HG03196 (cell line): ENCODE measurements at regions not wholly inside any gene's neighbourhood (a gene's known extent, or its start where the extent isn't known, plus 50 kb on each side); places are given as distances from the start of the nearest gene placed in this dataset.
"Not testable (repeated sequence)": the region's sequence is repeated elsewhere in the genome, so short reads cannot be mapped to it uniquely, and the experiment has no call there.

Experiments
- ATAC-seq: cut with Tn5 transposase; IDR thresholded peaks from one replicate; pipeline ENCODE4 v1.9.1; 2021; ENCODE audit not compliant: unreplicated experiment

DNA sequence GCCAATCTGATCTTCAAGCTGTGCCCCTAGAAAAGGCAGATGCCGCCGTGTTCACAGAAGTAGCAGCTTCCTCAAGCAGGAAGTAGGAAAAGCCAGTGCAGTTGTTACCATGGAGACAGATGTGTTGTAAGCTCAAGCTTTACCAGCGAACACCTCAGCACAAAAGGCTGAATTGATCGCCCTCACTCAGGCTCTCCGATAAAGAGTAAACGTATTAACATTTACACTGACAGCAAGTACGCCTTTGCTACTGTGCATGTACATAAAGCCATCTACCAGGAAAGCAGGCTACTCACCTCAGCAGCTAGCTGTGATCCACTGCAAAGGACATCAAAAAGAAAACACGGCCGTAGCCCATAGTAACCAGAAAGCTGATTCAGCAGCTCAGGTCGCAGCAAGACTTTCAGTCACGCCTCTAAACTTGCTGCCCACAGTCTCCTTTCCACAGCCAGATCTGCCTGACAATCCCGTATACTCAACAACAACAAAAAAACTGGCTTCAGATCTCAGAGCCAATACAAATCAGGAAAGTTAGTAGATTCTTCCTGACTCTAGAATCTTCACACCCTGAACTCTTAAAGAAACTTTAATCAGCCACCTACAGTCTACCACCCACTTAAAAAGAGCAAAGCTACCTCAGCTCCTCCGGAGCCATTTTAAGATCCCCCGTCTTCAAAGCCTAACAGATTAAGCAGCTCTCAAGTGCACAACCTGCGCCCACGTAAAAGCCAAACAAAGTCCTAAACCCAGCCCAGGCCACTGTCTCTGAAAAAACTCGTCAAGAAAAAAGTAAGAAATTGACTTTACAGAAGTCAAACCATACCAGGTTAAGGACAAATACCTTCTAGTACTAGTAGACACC lies 160.0 kb downstream of the DEFB131A start:
- not testable (repeated sequence) for ATAC-seq

DNA sequence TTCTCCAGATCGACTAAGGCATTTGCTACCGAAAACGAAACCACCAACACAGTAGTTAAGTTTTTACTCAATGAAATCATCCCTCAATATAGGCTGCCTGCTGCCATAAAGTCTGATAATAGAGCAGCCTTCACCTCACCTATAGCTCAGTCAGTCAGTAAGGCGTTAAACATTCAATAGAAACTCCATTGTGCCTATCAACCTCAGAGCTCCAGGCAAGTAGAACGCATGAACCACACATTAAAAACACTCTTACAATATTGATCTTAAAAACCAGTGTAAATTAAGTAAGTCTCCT lies 160.6 kb downstream of the DEFB131A start:
- ATAC-seq: not testable (repeated sequence)

DNA sequence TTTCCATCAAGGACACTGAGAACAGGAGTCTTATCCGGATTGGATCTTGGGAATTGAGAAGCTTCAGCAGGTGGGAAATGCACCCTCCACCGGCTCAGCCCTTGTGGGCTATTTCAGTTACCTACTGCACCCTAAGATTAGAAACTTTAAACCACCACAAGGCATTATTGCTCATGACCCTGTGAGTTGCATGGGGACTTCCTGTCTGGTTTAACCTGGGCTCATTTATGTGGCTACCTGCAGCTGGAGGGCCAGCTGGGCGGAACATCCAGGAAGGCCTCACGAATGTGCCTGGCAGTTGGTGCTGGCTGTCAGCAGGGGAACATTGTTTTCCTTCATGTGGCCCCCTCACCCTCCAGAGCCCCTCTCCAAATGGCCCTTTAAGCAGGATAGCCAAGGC lies 164.1 kb downstream of the DEFB131A start:
- ATAC-seq: no peak

DNA sequence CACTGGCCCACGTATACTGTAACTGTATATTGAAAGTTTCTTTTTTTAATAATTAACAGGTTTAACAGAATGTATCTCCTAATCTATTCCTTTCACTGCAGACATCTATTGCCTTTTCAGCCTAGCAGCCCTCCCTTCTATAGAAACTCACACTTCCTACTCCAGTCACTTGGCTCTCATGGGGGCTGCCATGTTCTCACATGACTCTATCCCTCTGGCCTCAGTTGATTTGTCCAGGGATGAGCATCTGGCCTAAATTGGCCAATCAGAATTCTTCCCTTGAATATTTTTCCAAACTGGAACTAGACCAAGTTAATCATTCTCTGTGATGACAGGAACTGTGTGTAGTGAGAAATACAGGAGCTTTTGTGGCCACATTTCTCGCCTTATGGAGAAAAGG lies 166.1 kb downstream of the DEFB131A start:
- not testable (repeated sequence) for ATAC-seq

DNA sequence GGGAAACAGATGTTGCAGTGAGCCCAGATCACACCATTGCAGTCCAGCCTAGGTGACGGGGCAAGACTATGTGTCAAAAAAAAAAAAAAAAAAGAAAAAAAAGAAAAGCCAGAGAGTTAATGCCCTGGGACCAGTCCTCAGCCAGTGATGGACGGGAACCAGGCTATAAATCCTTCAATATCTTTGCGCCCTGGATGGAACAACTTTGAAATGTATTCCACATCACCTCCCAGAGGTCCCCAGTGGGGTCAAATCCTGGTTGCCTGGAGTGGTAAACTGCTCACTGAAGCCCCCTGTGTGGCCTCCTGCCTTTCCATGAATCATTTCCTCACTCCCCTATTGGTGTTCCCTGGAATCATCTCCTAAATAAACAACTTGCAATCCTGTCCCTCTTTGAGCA lies 166.9 kb downstream of the DEFB131A start:
- ATAC-seq: no peak

DNA sequence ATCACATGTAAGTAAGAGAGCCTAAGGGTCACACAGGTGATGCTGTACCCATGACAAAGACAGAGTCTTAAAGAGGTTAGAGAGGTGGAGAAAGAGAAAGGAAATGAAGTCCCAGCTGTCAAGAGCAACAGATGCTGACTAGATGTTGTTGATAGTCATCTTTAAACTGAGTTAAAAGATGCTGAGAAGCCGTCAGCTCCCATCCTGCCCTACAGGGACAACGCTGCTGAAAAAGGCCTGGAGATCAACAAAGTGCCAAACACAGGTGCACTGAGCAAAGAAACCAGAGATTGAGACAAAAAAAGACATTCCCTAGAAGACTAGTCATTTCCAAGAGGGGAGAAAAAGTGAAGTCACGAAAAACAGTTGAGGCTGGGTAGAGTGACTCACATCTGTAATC lies 145.0 kb upstream of the DRD5 start:
- ATAC-seq: not testable (repeated sequence)

DNA sequence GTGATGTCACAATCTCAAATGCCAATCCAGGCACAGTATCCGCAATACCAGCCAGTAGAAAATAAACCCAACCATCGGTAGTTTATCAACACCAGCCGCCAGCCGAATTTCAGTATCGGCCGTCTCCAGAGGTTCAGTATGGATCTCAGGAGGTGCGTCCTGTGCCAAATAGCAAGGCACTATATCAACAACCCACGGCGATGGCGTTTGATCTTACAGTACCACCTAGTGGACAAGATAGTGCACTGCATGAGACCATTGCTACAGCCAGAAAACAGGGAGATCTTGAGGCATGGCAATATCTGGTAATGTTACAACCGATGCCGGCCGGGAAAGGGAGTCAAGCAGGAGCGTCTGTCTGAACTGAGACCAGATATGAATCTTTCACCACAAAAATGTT lies 121.8 kb upstream of the DRD5 start:
- ATAC-seq: not testable (repeated sequence)

DNA sequence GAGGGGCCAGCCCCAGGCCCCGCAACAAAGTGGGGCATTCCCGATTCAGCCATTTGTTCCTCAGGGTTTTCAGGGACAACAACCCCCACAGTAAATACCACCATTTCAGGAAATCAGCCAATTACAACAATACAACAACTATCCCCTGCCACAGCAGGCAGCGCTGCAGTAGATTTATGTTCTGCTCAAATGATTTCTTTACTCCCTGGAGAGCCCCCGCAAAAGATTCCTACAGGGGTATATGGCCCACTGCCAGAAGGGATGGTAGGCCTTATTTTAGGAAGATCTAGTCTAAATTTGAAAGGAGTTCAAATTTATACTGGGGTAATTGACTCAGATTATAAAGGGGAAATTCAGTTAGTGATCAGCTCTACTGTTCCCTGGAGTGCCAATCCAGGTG lies 120.5 kb upstream of the DRD5 start:
- ATAC-seq: not testable (repeated sequence)

DNA sequence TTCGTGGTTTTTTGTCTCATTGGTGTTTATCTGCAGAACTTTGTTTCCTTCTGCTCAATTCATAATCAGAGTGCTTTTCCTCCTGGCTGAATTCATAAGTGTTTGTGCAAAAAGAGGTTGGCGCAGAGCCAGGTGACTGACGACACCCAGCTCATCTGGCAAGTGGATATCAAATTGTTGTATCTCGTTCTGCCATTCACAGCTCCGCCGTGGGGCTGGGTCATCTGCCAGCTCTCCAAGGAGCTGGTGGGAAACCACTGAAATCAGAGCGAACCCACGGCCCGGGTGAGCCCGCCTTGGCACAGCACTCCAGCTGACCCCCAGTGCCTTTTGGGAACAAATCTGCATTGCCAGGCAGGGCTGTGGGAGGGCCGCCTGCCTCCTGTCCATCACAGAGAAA lies 110.7 kb upstream of the DRD5 start:
- ATAC-seq: not testable (repeated sequence)

DNA sequence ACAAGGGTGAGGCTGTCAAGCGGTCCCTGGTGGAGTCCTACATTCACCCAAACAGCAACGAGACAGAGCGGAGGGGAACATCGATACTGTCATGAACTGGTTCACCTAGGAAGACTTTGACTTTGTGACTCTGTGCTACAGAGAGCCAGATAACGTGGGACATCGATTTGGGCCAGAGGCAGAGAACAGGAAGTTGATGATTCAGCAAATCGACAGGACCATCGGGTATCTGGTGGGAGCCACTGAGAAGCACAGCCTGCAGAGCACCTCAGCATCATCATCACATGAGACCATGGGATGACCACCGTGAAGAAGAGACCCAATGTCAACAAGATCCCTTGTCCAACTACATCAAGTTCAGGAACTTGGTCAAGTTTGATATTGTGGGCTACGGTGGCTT lies 104.1 kb upstream of the DRD5 start:
- ATAC-seq: not testable (repeated sequence)

DNA sequence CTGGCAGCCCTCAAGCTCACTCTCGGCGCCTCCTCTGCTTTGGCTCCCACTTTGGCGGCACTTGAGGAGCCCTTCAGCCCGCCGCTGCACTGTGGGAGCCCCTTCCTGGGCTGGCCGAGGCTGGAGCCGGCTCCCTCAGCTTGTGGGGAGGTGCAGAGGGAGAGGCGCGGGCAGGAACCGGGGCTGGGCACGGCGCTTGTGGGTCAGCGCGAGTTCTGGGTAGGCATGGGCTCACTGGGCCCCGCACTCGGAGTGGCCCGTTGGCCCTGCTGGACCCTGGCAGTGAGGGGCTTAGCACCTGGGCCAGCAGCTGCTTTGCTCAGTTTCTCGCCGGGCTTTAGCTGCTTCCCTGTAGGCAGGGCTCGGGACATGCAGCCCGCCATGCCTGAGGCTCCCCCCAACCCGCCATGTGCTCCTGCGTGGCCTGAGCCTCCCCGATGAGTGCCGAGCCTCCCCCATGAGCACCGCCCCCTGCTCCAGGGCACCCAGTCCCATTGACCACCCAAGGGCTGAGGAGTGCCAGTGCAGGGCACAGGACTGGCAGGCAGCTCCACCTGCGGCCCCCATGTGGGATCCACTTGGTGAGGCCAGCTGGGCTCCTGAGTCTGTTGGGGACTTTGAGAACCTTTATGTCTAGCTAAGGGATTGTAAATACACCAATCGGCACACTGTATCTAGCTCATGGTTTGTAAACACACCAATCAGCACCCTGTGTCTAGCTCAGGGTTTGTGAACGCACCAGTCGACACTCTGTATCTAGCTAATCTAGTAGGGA lies 101.5 kb upstream of the DRD5 start:
- ATAC-seq: no peak

DNA sequence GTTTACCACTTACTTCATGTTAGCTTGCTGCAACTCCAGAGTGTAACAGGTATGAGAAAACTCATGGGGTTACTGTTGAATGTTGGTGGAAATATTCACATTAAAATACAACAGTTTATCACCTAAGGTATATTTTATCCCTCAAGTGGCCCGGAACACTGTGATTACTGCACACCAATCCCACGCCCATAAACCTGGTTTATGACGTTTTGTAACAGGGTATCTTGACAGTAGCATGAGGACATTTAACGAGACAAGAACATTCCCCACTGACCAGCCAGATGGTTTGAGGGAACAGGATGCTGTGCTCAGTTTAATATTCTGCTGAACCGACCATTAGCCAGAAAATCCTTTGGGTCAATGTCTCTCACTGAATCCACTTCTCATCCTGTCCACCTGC lies 98.3 kb upstream of the DRD5 start:
- not testable (repeated sequence) for ATAC-seq

DNA sequence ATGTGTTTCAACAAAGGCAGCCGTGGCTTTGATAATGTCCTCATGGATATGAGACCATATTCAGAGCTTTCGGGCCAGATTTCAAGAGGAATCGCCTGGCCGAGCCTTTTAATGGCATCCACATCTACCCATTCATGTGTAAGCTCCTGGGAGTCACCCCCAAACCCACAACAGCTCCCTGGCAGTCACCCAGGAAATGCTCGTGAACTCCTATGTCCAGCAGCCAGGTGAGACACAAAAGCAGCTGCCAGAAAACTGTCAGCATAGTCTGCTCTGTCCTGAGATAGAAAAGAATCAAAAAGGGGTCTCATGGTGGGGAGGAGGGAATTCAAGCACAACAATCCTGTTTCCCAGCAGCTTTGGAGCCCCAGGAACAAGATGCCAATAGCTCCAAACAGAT lies 96.4 kb upstream of the DRD5 start:
- not testable (repeated sequence) for ATAC-seq

DNA sequence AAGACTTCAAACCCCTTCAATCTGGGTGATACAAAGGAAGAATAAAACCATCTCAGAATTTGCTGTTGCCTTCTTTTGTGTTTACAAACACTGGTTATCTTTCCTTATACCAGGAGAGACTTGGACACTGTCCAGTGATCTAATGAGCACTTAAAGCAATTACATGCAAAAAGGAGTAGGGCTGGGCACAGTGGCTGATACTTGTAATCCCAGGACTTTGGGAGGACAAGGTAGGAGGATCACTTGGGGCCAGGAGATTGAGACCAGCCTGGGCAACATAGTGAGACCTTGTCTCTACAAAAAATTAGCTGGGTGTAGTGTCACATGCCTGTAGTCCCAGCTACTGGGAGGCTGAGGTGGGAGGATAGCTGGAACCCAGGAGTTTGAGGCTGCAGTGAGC lies 95.7 kb upstream of the DRD5 start:
- no peak for ATAC-seq

DNA sequence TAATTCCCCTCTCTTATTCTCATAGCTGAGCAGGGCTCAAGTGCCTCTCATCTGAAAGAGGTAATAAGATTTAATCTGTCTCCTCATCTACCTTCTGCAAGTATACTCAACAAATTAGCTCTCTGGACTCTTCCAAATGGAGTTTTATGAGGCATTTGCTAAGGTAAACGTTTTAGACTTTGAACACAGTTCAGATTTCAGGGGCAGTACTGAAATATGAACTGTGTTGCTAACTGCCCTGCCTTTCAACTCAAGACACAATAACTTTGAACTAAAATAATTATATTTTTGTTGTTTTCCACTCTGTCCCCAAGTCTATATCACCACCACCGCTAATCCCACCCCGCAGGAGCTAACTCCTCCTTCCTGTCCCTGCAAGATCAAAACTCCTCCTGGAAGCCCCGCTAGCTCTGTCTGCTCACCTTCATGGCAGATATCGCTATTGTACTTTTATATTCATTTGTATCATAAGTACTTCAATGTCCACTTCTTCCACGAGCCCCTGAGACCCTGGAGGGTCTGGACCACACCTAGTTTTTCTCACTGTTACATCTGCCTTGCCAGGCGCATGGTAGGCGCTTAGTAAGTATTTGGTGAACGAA lies 90.7 kb upstream of the DRD5 start:
- ATAC-seq: not testable (repeated sequence)

DNA sequence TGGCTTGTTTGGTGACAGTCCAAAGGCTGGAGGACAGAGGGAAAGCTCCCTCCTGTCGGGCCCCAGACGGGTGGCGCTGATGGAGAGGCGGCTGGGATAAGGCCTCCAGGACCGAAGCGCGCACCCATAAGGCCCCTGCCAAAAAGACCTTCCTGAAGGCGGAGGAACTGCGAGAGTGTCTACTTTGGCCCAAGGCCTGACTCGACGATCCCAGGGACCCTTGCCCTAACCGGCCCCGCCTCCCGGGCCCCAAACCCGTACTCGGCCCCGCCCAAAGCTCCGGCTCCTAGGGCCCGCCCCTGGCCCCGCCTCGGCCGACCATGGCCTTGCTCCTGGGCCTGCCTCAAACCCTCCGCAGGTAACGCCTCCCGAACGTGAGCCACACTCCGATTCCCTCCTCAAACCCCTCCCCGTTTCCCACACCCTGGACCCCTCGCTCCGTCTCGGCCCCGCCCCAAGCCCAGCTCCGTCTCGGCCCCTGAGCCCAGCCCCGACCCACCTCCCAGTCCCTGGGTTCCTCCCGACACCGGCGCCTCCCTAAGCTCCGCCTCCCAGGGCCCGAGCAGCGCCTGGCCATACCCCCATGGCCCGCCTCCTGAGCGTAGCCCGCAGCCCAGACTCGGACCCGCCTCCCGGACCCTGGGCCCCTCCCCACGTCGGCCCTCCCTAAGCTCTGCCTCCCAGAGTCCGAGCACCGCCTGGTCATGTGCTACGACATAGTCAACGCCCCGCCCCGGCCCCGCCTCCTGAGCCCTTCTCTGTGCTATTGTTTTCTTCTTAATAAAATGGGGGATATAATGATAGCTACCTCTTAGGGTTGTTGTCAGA lies 90.0 kb upstream of the DRD5 start:
- peak; percentile 100 for ATAC-seq

DNA sequence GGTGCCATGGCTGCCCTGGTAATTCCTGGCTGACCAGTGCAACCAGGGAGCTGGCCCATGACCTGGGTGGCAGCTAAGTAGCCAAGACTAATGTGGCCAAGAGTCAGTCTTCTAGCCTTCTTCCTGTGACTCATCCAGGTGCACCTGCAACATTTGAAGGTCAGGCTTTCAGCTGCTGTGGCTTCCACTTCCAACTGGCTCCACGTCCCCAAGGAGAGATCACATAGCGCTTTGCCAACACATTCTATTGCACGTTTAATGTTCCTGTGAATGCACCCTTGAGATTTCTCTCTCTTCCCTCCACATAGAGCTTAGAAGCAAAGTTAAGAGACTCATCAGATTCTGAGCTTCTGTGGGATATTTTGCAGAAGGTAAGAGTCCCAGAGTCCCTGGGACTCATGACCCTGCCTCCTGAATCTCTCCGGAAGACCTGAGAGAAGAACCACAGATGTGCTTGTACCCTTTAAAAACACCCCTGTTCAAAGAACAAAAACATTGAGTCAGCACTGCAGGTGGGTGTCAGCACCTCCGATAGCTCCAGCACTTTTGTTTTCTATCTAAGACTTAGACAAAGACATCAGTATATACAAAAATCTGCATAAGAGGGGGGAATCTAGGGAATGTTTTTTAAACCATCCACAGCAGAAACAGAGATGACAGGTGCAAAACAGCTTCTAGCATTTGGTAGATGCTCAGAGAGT lies 88.5 kb upstream of the DRD5 start:
- ATAC-seq: not testable (repeated sequence)

DNA sequence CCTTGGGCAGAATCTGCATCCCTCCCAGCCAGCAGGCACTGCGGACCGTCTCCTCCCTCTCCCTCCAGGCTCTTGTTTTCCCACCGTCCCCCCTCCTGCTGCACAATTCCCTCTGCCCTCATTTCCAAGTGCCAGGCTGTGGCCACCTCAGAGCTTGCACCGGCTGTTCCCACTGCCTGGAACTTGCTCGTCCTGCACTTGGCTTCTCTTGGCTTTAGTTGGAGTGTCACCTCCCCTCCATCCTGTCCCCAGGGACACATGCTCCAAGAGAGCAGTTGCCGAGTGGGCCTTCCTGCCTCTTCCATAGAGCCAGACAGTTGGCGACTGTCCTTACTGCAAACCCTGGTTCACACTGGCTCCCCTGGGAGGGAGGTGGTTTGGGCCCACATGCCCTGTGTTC lies 87.0 kb upstream of the DRD5 start:
- ATAC-seq: not testable (repeated sequence)

DNA sequence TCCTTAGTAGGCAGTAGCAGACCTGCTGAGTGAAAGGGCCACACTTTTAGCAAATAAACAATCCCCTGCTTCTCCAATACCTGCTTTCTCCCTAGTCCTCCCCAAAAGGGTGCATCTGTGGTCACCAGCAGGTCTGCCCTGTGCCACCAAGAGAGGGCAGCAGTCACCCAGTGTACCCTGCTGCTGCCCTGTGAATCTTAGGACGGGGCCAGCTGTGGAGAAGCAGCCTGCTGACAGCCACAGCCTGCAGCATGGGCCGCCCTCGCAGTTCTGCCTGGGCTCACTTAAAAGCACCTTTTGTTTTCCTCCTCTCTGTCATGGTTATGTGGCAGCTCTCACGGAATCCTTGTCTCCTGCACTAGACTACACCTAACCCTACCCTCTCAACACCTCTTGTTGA lies 85.4 kb upstream of the DRD5 start:
- not testable (repeated sequence) for ATAC-seq

DNA sequence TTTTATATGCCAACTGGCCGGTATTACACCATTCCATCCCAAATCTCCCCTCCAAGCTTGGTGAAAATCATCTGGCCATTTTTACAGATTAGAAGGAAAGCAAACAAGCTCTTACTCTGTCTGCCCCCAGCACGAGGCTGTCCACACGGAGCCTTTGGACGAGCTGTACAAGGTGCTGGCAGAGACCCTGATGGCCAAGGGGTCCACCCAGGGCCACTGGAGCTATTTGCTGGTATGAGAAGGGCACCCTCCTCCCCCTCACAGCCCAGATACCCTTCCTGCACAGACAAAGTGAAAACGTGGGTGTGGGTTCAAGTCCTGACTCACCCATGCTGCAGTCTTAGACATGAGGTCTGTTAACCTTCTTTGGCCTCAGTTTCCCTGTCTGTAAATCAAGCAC lies 84.9 kb upstream of the DRD5 start:
- not testable (repeated sequence) for ATAC-seq
